H9 (cell line): ENCODE measurements at regions not wholly inside any gene's neighbourhood (a gene's known extent, or its start where the extent isn't known, plus 50 kb on each side); places are given as distances from the start of the nearest gene placed in this dataset.

Experiments used
- DNase-seq: peaks from one replicate; pipeline ENCODE4 v3.0.0-alpha.2; 2017
- H2AFZ ChIP-seq: one replicate; pipeline ENCODE4 v1.6.1; 2013; ENCODE audit warnings: mild to moderate bottlenecking, low read length, control low read depth, moderate library complexity
- H2AK5ac ChIP-seq: 2 replicates; pipeline ENCODE4 v1.6.1; 2013; ENCODE audit warnings: low read length, control low read depth, mixed read lengths; ENCODE audit not compliant: insufficient read length
- H2BK120ac ChIP-seq: one replicate; pipeline ENCODE4 v1.6.1; 2013; ENCODE audit warnings: low read depth, mild to moderate bottlenecking, low read length, control low read depth, inconsistent platforms; ENCODE audit not compliant: poor library complexity, severe bottlenecking
- H2BK12ac ChIP-seq: 2 replicates; pipeline ENCODE4 v1.6.1; 2013; ENCODE audit warnings: low read length, control low read depth, mixed read lengths, low read depth; ENCODE audit not compliant: insufficient read length
- H2BK15ac ChIP-seq: 2 replicates; pipeline ENCODE4 v1.6.1; 2013; ENCODE audit warnings: low read depth, low read length, control low read depth
- H2BK20ac ChIP-seq: one replicate; pipeline ENCODE4 v1.6.1; 2013; ENCODE audit warnings: low read depth, mild to moderate bottlenecking, low read length, control low read depth, inconsistent platforms; ENCODE audit not compliant: poor library complexity, severe bottlenecking
- H2BK5ac ChIP-seq: 2 replicates; pipeline ENCODE4 v1.6.1; 2013; ENCODE audit warnings: low read length, control low read depth, mixed read lengths; ENCODE audit not compliant: insufficient read length
- H3K14ac ChIP-seq: 2 replicates; pipeline ENCODE4 v1.6.1; 2013; ENCODE audit warnings: low read length, control low read depth; ENCODE audit not compliant: insufficient read depth
- H3K18ac ChIP-seq: 2 replicates; pipeline ENCODE4 v1.6.1; 2013; ENCODE audit warnings: low read depth, mild to moderate bottlenecking, mixed read lengths, low read length, control low read depth; ENCODE audit not compliant: insufficient read length
- H3K23ac ChIP-seq: 2 replicates; pipeline ENCODE4 v1.6.1; 2013; ENCODE audit warnings: low read length, control low read depth, mixed read lengths, low read depth; ENCODE audit not compliant: insufficient read length
- H3K23me2 ChIP-seq: 2 replicates; pipeline ENCODE4 v1.6.1; 2013; ENCODE audit warnings: low read depth, mild to moderate bottlenecking, mixed read lengths, low read length, control low read depth; ENCODE audit not compliant: insufficient read length, poor library complexity, severe bottlenecking
- H3K27ac ChIP-seq: 2 replicates; pipeline ENCODE4 v1.5.1; 2013; ENCODE audit warnings: low read length, control low read depth, mixed read lengths, low read depth; ENCODE audit not compliant: insufficient read length
- H3K27me3 ChIP-seq: 2 replicates; pipeline ENCODE4 v1.6.1; 2013; ENCODE audit warnings: low read length, control low read depth, inconsistent platforms; ENCODE audit not compliant: insufficient read depth
- H3K4ac ChIP-seq: 2 replicates; pipeline ENCODE4 v1.6.1; 2013; ENCODE audit warnings: low read depth, mild to moderate bottlenecking, control low read depth, inconsistent platforms, low read length, moderate library complexity
- H3K4me1 ChIP-seq: 2 replicates; pipeline ENCODE4 v1.6.1; 2013; ENCODE audit warnings: low read length, control low read depth, inconsistent platforms; ENCODE audit not compliant: insufficient read depth
- H3K4me2 ChIP-seq: 2 replicates; pipeline ENCODE4 v1.6.1; 2013; ENCODE audit warnings: low read length, control low read depth, mixed read lengths; ENCODE audit not compliant: insufficient read length, insufficient read depth
- H3K56ac ChIP-seq: 2 replicates; pipeline ENCODE4 v1.6.1; 2013; ENCODE audit warnings: low read depth, mild to moderate bottlenecking, mixed read lengths, low read length, control low read depth; ENCODE audit not compliant: insufficient read length
- H3K79me1 ChIP-seq: 2 replicates; pipeline ENCODE4 v1.6.1; 2013; ENCODE audit warnings: low read depth, mild to moderate bottlenecking, moderate library complexity, low read length, control low read depth, inconsistent platforms; ENCODE audit not compliant: insufficient read depth, poor library complexity, severe bottlenecking
- H3K79me2 ChIP-seq: 2 replicates; pipeline ENCODE4 v1.6.1; 2013; ENCODE audit warnings: low read length, control low read depth, inconsistent platforms; ENCODE audit not compliant: insufficient read depth
- H3K9ac ChIP-seq: 2 replicates; pipeline ENCODE4 v1.6.1; 2013; ENCODE audit warnings: low read length, control low read depth, mixed read lengths; ENCODE audit not compliant: insufficient read length; ENCODE audit errors: extremely low read depth
- H3K9me3 ChIP-seq: one replicate; pipeline ENCODE4 v1.6.1; 2013; ENCODE audit warnings: low read depth, low read length, inconsistent platforms; ENCODE audit not compliant: control insufficient read depth
- H3T11ph ChIP-seq: one replicate; pipeline ENCODE4 v1.6.1; 2013; ENCODE audit warnings: mild to moderate bottlenecking, low read length, control low read depth, inconsistent platforms
- H4K20me1 ChIP-seq: one replicate; pipeline ENCODE4 v1.6.1; 2013; ENCODE audit not compliant: control insufficient read depth, insufficient read length, insufficient read depth
- H4K5ac ChIP-seq: 2 replicates; pipeline ENCODE4 v1.6.1; 2013; ENCODE audit warnings: low read depth, mild to moderate bottlenecking, mixed read lengths, low read length, control low read depth; ENCODE audit not compliant: insufficient read length
- H4K8ac ChIP-seq: replicated peaks from 2 replicates; pipeline ENCODE4 v1.6.1; 2013; ENCODE audit warnings: low read length, control low read depth, mixed read lengths, low read depth; ENCODE audit not compliant: insufficient read length
- H4K91ac ChIP-seq: 2 replicates; pipeline ENCODE4 v1.6.1; 2013; ENCODE audit warnings: low read depth, mild to moderate bottlenecking, moderate library complexity, mixed read lengths, low read length, control low read depth; ENCODE audit not compliant: insufficient read length
- H3K27ac Mint-ChIP-seq, 3 experiments: 2 replicates in 2 of 3; 3 replicates in 1 of 3; pipeline ENCODE4 v1.8.0; 2020 to 2021; ENCODE audit warnings: mixed read lengths in 3 of 3, mild to moderate bottlenecking in 1 of 3, moderate library complexity in 1 of 3
- H3K27me3 Mint-ChIP-seq: 2 replicates; pipeline ENCODE4 v1.8.0; 2021; ENCODE audit warnings: low read depth, mild to moderate bottlenecking, moderate library complexity, mixed read lengths
- H3K36me3 Mint-ChIP-seq, 3 experiments: 2 replicates in 2 of 3; 3 replicates in 1 of 3; pipeline ENCODE4 v1.8.0; 2020 to 2021; ENCODE audit warnings: low read depth in 3 of 3, mixed read lengths in 3 of 3; ENCODE audit not compliant: insufficient read depth in 1 of 3
- H3K4me1 Mint-ChIP-seq, 2 experiments: 2 replicates each; pipeline ENCODE4 v1.8.0; 2020; ENCODE audit warnings: mixed read lengths in 2 of 2
- H3K4me3 Mint-ChIP-seq, 2 experiments: 2 replicates in 1 of 2; 3 replicates in 1 of 2; pipeline ENCODE4 v1.8.0; 2020 to 2021; ENCODE audit warnings: mild to moderate bottlenecking in 2 of 2, mixed read lengths in 2 of 2, moderate library complexity in 1 of 2
- H3K9me3 Mint-ChIP-seq, 2 experiments: 2 replicates in 1 of 2; 3 replicates in 1 of 2; pipeline ENCODE4 v1.8.0; 2020; ENCODE audit warnings: mild to moderate bottlenecking in 2 of 2, mixed read lengths in 2 of 2, moderate library complexity in 1 of 2
- CTCF ChIP-seq: fragments of 200-600 bp; sonication (generic); conservative IDR thresholded peaks from 3 replicates; pipeline ENCODE4 v1.8.0; 2021; ENCODE audit warnings: antibody characterized with exemption, mild to moderate bottlenecking
- WGBS: extraction: QIAGEN DNeasy Blood & Tissue Kit; methylation state at CpG from one replicate; pipeline ENCODE4 v1.1.7; 2013; ENCODE audit warnings: missing lambda C conversion rate, low lambda C conversion rate, mixed read lengths; ENCODE audit not compliant: insufficient read length; ENCODE audit errors: extremely low coverage; 5-methylcytosine and 5-hydroxymethylcytosine counted together

GRCh38 chr1:67951014-67951413, 99.4 kb downstream of the DIRAS3 start:
- no peak overlapping the region for H2AFZ ChIP-seq
- H3K4me1 ChIP-seq = no peaks in the 10 kb centered on the region
- H4K5ac ChIP-seq = no peak overlapping the region
- H2BK5ac ChIP-seq = no peak overlapping the region
- no peak overlapping the region for H3K18ac ChIP-seq
- no peak overlapping the region for H3T11ph ChIP-seq
- H4K91ac ChIP-seq = no peak overlapping the region
- no peak for TF ChIP-seq CTCF
- no peak overlapping the region for H2BK20ac ChIP-seq
- H3K4me2 ChIP-seq = no peak overlapping the region
- H2BK12ac ChIP-seq = no peak overlapping the region
- H3K79me2 ChIP-seq = no peaks in the 10 kb centered on the region
- Mint-ChIP-seq H3K36me3 (no peaks in the 10 kb centered on the region), H3K4me3 (no peak overlapping the region), H3K27ac (no peak overlapping the region), H3K4me1 (no peaks in the 10 kb centered on the region), H3K9me3 (no peaks in the 10 kb centered on the region), H3K27me3 (no peaks in the 10 kb centered on the region)
- H4K20me1 ChIP-seq = no peaks in the 10 kb centered on the region
- no peak overlapping the region for H4K8ac ChIP-seq
- no peak overlapping the region for H3K27ac ChIP-seq
- H2AK5ac ChIP-seq = no peak overlapping the region
- H3K4ac ChIP-seq = no peak overlapping the region
- no CpG with 5 or more reads among the region's 1 CpG for WGBS
- H3K27me3 ChIP-seq = no peaks in the 10 kb centered on the region
- no peak overlapping the region for H2BK120ac ChIP-seq
- H2BK15ac ChIP-seq = no peak overlapping the region
- H3K14ac ChIP-seq = no peak overlapping the region
- H3K23me2 ChIP-seq = no peaks in the 10 kb centered on the region
- no peaks in the 10 kb centered on the region for H3K79me1 ChIP-seq
- no peak overlapping the region for H3K23ac ChIP-seq
- H3K9ac ChIP-seq = no peak overlapping the region
- no peak overlapping the region for H3K56ac ChIP-seq
- H3K9me3 ChIP-seq = no peaks in the 10 kb centered on the region
- DNase-seq = no peak
